GM18499 (cell line): ENCODE measurements at regions not wholly inside any gene's neighbourhood (a gene's known extent, or its start where the extent isn't known, plus 50 kb on each side); places are given as distances from the start of the nearest gene placed in this dataset.

ENCODE experiments used
- ATAC-seq: cut with Tn5 transposase; IDR thresholded peaks from one replicate; pipeline ENCODE4 v1.9.1; 2021; ENCODE audit warnings: moderate number of reproducible peaks; ENCODE audit not compliant: insufficient read depth, unreplicated experiment

DNA sequence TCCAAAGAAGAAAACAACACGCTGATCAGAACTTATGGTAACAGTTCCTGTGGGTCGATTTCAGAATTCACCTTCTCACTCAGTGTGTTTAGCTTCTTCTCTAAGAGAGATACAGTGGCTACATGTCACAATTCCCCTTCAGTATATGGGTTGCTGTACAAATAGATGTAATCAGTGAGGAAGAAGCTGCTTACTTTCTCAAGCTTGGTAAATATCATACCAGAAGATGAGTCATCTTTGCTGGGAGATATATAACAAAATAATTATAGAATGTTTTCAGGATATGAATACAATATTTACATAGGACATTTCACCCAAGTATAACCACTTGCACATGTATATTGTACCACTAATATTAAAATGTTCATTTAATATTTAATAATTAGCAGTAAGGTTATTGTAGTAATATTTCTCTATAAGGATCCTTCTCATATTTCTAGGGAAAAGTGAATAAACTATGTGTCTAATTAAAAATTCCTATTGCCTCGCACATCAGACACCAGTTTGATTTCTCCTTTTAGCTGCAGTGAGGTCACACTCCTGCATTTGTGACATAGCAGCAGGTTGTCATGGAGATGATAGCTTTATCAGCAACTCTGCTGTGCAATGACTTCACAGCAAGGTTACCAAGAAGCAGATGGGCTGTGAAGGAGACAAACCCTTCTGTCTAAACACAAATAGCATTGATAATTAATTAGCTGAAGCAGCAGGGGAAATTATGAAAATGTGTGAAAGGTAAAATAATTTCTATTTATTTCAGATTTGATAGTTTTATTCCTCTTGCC is 211.4 kb downstream of the TUSC7 start:
- ATAC-seq = no peak

- ATAC-seq = no peak
Observed at GRCh38 chr3:116927918-116928317, 218.3 kb downstream of the TUSC7 start.

- ATAC-seq = no peak
Observed at GRCh38 chr3:116929505-116930222, 220.1 kb downstream of the TUSC7 start.

DNA sequence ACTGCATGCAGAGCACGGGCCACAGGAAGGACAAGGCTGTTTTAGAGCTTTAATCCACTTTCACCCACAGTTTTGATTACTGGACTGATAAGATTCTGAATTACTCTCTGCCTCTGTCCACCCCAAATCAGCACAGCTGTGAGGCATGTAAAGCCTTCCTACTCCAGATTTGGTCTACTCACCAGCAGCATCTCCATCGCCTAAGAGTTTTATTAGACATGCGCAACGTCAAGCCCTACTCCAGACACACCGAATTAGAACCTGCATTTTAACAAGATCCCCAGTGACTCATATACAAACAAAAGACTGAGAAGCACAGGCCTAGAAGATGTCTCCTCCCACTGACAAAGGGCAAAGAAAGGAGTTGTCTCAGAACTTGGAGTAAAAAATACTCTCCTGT is 221.2 kb downstream of the TUSC7 start:
- no peak for ATAC-seq

DNA sequence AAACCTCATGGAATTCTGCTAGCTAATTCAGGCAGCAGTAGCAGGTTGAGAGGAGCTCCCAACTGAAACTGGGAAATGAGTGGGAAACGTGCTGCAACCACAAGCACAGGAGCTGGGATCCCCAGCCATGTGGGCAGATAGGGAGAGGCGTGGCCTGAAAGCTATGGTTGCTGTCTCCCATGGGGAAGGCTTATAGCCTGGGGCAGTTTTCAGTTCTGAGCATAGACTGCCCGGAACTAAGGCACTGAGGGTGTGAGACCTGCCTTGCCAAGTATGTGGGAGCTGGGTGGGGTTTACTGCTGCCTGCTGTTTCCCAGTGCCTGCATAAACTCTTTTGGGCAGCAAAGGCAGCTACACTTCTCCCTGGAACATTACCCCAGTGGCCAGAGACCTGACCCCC is 229.5 kb downstream of the TUSC7 start:
- no peak for ATAC-seq

DNA sequence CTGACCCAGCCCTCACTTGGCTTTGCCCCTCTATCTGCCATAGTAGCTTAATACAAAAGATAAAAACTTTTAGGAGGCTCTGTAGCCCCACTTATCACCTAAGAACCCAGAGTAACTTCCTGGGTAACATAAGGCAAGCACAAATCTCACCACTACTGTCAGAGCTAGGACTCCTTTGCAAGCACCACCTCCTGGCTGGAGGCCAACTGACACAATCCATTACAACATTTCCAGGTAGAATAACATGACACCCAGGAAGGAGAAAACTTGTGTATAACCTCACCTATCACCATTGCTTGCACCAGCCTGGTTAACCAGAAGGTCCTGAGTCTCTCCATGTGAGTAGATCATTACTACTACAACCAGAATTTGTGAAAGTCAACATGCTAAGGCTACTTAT is 230.0 kb downstream of the TUSC7 start:
- no peak for ATAC-seq

DNA sequence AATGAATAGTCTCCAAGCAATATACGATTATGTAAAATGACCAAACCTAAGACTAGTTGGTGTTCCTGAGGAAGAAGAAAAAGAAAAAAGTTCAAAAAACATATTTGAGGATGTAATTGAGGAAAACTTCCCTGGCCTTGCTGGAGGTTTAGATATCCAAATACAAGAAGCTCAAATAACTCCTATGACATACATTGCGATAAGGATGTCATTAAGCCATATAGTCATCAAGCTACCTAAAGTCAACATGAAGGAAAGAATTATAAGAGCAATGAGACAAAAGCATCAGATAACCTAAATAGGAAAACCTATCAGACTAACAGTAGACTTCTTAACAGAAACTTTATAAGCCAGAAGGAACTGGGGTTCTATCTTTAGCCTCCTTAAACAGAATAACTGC is 231.1 kb downstream of the TUSC7 start:
- ATAC-seq = no peak

GRCh38 chr3:116946376-116946775 is 236.8 kb downstream of the TUSC7 start:
- no peak for ATAC-seq

DNA sequence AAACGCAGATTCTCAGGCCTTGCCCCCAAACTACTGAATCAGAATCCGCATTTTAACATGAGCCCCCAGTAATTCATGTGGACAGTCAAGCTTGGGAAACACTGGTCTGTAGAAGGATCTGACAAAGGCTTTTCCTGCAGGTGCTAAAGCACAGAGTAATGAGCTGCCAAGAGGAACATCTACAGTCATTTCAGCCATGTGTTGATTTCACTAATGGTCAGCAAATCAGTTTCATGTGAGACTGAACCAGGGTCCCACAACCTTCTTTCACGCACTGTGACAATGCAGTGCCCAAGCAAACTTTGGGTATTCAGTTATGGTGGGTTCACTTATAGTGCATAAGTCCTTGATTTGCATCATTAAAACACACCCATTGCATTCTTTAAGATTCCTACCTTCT is 237.6 kb downstream of the TUSC7 start:
- ATAC-seq = no peak

DNA sequence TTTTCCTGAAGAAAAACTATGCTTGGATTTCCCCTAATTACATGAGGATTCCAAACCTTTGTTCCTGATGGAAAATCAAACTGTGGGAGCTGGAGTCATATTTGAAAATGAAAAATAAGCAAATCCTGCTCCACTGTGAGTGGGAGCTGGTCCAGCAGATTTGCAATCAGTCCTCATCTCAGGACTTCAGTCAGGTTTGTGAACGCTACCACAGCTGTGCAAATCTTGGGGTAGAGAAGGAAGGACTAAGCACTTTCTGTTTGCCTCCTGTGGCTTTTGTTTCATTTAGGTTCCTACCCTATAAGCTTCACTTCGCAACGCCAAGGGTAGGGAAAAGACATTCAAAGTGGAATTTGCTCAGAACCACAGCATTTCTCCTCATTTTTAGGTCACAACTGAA is 238.2 kb downstream of the TUSC7 start:
- ATAC-seq = no peak

DNA sequence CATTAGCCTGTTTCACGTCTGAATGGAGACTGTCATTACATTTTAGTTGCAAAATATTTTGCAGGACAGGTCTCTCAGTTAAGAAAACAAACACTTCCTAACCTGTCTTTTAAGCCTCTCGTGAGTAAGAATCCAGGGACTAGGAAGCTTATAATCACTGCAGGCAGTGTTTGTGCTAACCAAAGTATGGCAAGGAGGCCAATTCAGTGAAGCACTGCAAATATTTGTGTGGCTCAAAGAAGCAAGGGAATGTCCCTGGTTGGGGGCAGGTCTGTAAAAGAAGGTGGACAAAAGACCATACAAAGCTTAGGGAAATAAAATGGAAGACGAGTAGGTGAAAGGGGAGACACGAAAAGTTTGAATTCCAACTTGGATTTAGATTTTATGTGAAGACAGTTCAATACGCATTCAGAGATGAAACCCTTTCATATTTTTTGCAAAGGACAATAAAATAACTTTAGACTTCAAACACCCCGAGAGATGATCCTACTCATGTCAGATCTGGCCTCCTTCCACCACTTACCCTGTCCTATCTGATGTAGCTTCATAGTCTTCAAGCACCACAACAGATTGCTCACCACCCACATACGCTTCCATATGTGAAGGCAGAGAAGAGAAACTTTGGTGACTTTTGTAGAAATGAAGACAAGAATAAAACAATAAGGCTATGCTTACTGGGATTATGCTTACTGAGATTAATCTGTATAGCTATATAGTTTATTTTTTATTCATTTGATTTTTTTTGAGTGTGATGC is 240.9 kb downstream of the TUSC7 start:
- ATAC-seq = no peak

GRCh38 chr3:116951610-116952009 is 242.0 kb downstream of the TUSC7 start:
- ATAC-seq = no peak

- no peak for ATAC-seq
Observed at GRCh38 chr3:116958291-116958690, 248.7 kb downstream of the TUSC7 start.

- no peak for ATAC-seq
Observed at GRCh38 chr3:116961106-116961505, 251.5 kb downstream of the TUSC7 start.

- no peak for ATAC-seq
Observed at GRCh38 chr3:116963802-116964201, 254.2 kb downstream of the TUSC7 start.

- no peak for ATAC-seq
Observed at GRCh38 chr3:116966649-116967048, 257.1 kb downstream of the TUSC7 start.

DNA sequence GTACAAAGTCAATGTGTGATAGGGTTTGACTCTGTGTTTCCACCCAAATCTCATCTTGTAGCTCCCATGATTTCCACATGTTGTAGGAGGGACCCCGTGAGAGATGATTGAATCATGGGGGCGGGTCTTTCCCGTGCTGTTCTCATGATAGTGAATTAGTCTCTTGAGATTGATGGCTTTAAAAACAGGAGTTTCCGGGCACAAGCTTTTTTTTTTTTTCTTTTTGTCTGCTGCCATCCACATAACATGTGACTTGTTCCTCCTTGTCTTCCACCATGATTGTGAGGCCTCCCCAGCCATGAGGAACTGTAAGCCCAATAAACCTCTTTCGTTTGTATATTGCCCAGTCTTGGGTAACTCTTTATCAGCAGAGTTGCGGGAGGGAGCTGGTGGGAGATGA is 259.6 kb downstream of the TUSC7 start:
- ATAC-seq = no peak

DNA sequence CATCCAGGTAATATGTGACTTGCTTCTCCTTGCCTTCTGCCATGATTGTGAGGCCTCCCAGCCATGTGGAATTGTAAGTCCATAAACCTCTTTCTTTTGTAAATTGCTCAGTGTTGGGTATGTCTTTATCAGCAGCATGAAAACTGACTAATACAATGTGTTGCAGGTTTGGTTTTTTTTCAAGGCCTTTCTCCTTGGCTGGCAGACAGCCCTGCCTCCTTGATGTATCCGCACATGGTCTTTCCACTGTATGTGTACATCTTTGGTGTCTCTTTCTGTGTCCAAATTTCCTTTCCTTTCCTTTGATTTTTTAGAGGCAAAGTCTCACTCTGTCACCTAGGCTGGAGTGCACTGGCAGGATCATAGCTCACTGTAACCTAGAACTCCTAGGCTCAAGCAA is 260.1 kb downstream of the TUSC7 start:
- ATAC-seq = no peak

- no peak for ATAC-seq
Observed at GRCh38 chr3:116971531-116971930, 262.0 kb downstream of the TUSC7 start.

- ATAC-seq = no peak
Observed at GRCh38 chr3:116974702-116975101, 265.1 kb downstream of the TUSC7 start.

GRCh38 chr3:116977441-116977840 is 267.9 kb downstream of the TUSC7 start:
- no peak for ATAC-seq
